ENCODE measurements at regions not wholly inside any gene's neighbourhood (a gene's known extent, or its start where the extent isn't known, plus 50 kb on each side); places are given as distances from the start of the nearest gene placed in this dataset.

- TF ChIP-seq RELB (IDR thresholded peaks at IDR 0.05; ENCODE audit: low read depth): peak; percentile 44
Measured at GRCh38 chr2:88331239-88331638, 121.3 kb downstream of the FOXI3 start (continued).

- CTCF ChIA-PET: interaction anchor here (0.7 to 1.3 kb wide), 7 partner anchors 9 to 138 kb away, joined by 3 read pairs; no protein-coding TSS in a partner anchor
- Histone ChIP-seq H3K79me2 (ENCODE audit: control insufficient read depth, insufficient read depth, low read length) (no peaks in the 10 kb centered on the region), H3K4me2 (ENCODE audit: control insufficient read depth, insufficient read depth) (no peak overlapping the region; the same call in 1 of the 2 replicates), H3K27me3 (replicated peaks in 1 of 2; ENCODE audit: control insufficient read depth in 2 of 2, insufficient read depth in 2 of 2, low read length in 1 of 2) (no peaks in the 10 kb centered on the region), H4K20me1 (ENCODE audit: control insufficient read depth, insufficient read depth) (no peaks in the 10 kb centered on the region), H3K27ac (ENCODE audit: control insufficient read depth, insufficient read depth) (no peak overlapping the region), H3K9me3 (replicated peaks; ENCODE audit: control insufficient read depth, insufficient read depth, low read length) (no peaks in the 10 kb centered on the region), H3K36me3 (ENCODE audit: control insufficient read depth in 2 of 2, insufficient read depth in 2 of 2, low read length in 1 of 2) (no peaks in the 10 kb centered on the region), H3K4me1 (ENCODE audit: control insufficient read depth, insufficient read depth, low read length) (no peaks in the 10 kb centered on the region), H2AFZ (ENCODE audit: control insufficient read depth, low read depth, low read length) (peak overlapping the region; percentile 10; the same call in 1 of the 2 replicates), H3K9ac (ENCODE audit: control insufficient read depth, insufficient read depth, low read length) (no peak overlapping the region), H3K4me3 (no peak overlapping the region)
- FAIRE-seq (peak; percentile 38), ATAC-seq (peak; percentile 89), DNase-seq (ENCODE audit: low read depth, low spot score) (peak; percentile 49)
- in situ Hi-C loops (cut with MboI): loop anchor here (5.0 kb wide), 1 partner anchor 53 kb away; no protein-coding TSS in a partner anchor
- no TSS peak for BruUV-seq (replicated peaks)
- WGBS (ENCODE audit: insufficient coverage, insufficient replicate concordance, low lambda C conversion rate, missing lambda C conversion rate): 15% methylated on average over 8 of the region's 8 CpGs
- SMC1A ChIA-PET (ENCODE audit: uncharacterized antibody, unreplicated experiment): interaction anchor here (0.6 to 2.0 kb wide), 9 partner anchors 9 to 90 kb away, joined by 3 to 9 read pairs (median 4); no protein-coding TSS in a partner anchor
- POLR2A ChIA-PET: interaction anchor here (0.5 to 1.3 kb wide), 3 partner anchors 13 to 303 kb away, joined by 3 read pairs; no protein-coding TSS in a partner anchor
- RAD21 ChIA-PET (ENCODE audit: unreplicated experiment): interaction anchor here (0.6 to 1.8 kb wide), 7 partner anchors 8 to 270 kb away, joined by 3 to 6 read pairs (median 4); no protein-coding TSS in a partner anchor
- intact Hi-C loops (cut with micrococcal nuclease; ENCODE audit: unreplicated experiment): loop anchor here (5.0 to 10.0 kb wide), 2 partner anchors 63 to 275 kb away; partner anchors contain the start of gene KRCC1
- TF ChIP-seq CHD2 (IDR thresholded peaks at IDR 0.05; ENCODE audit: borderline replicate concordance, low read depth, low read length) (peak; percentile 28; the same call in 1 of the 2 replicates), ZBTB11 (CRISPR knock-in tag; IDR thresholded peaks at IDR 0.05) (no peak), PML (IDR thresholded peaks at IDR 0.05; ENCODE audit: low read length) (no peak), ELK1 (IDR thresholded peaks at IDR 0.05; ENCODE audit: low read depth, low read length) (no peak), SMAD1 (IDR thresholded peaks at IDR 0.05; ENCODE audit: low read depth, partially characterized antibody) (no peak), EP300 (IDR thresholded peaks at IDR 0.05; ENCODE audit: borderline replicate concordance in 1 of 2, control insufficient read depth in 1 of 2, low read depth in 2 of 2, low read length in 2 of 2) (no peak), RELA (IDR thresholded peaks at IDR 0.05; ENCODE audit: borderline replicate concordance, partially characterized antibody) (peak; percentile 13), SMAD5 (IDR thresholded peaks at IDR 0.05; ENCODE audit: low read depth) (no peak), ZNF384 (IDR thresholded peaks at IDR 0.05; ENCODE audit: borderline replicate concordance, low read depth, low read length) (no peak)
Measured at GRCh38 chr2:88329815-88330603, 122.5 kb downstream of the FOXI3 start.
